Liver (tissue), 8 donors: ENCODE measurements at regions not wholly inside any gene's neighbourhood (a gene's known extent, or its start where the extent isn't known, plus 50 kb on each side); places are given as distances from the start of the nearest gene placed in this dataset.

Source experiments
- DNase-seq: peaks from one replicate; pipeline ENCODE4 v3.0.0-alpha.2; 2017; ENCODE audit warnings: low spot score
- H3K27ac ChIP-seq, 2 donors: one replicate each; pipeline ENCODE4 v1.7.0; 2013; ENCODE audit warnings: inconsistent platforms in 2 of 2, low read length in 2 of 2, control low read depth in 1 of 2, low read depth in 1 of 2, mild to moderate bottlenecking in 1 of 2
- H3K27me3 ChIP-seq, 4 donors: one replicate each; pipeline versions ENCODE4 v1.6.1 to v1.7.0; 2013; ENCODE audit warnings: low read length in 3 of 4, inconsistent platforms in 1 of 4, mild to moderate bottlenecking in 1 of 4, moderate library complexity in 1 of 4; ENCODE audit not compliant: control insufficient read depth in 4 of 4, insufficient read depth in 4 of 4
- H3K36me3 ChIP-seq, 4 donors: one replicate each; pipeline versions ENCODE4 v1.6.1 to v1.7.0; 2013; ENCODE audit warnings: low read length in 3 of 4, mild to moderate bottlenecking in 3 of 4, low read depth in 1 of 4, moderate library complexity in 1 of 4; ENCODE audit not compliant: control insufficient read depth in 4 of 4, insufficient read depth in 3 of 4
- H3K4me1 ChIP-seq, 4 donors: one replicate each; pipeline versions ENCODE4 v1.6.1 to v1.7.0; 2013; ENCODE audit warnings: low read length in 3 of 4, mild to moderate bottlenecking in 3 of 4, moderate library complexity in 1 of 4; ENCODE audit not compliant: control insufficient read depth in 4 of 4, insufficient read depth in 4 of 4
- H3K4me3 ChIP-seq, 3 donors: one replicate each; pipeline versions ENCODE4 v1.6.1 to v1.7.0; 2013; ENCODE audit warnings: low read length in 3 of 3, control low read depth in 1 of 3, low read depth in 1 of 3, mild to moderate bottlenecking in 1 of 3
- H3K9ac ChIP-seq, 2 donors: one replicate each; pipeline ENCODE4 v1.7.0; 2013; ENCODE audit warnings: low read length in 2 of 2, mild to moderate bottlenecking in 2 of 2, moderate library complexity in 2 of 2, control low read depth in 1 of 2, low read depth in 1 of 2
- H3K9me3 ChIP-seq, 4 donors: one replicate each; pipeline versions ENCODE4 v1.6.1 to v1.7.0; 2013; ENCODE audit warnings: low read length in 3 of 4; ENCODE audit not compliant: control insufficient read depth in 4 of 4
- EGR1 ChIP-seq, 2 donors: IDR thresholded peaks; 2 replicates each; pipeline ENCODE4 v1.6.1; 2016 to 2018; ENCODE audit warnings: antibody characterized with exemption in 2 of 2, low read depth in 2 of 2
- FOXA1 ChIP-seq: IDR thresholded peaks from 2 replicates; pipeline ENCODE4 v1.6.1; 2016; ENCODE audit warnings: antibody characterized with exemption
- FOXA2 ChIP-seq: IDR thresholded peaks from 2 replicates; pipeline ENCODE4 v1.6.1; 2016; ENCODE audit warnings: antibody characterized with exemption
- HNF4A ChIP-seq, 2 donors: conservative IDR thresholded peaks; 2 replicates each; pipeline ENCODE4 v1.6.1; 2016; ENCODE audit warnings: antibody characterized with exemption in 2 of 2, mild to moderate bottlenecking in 2 of 2
- HNF4G ChIP-seq: IDR thresholded peaks from 2 replicates; pipeline ENCODE4 v1.6.1; 2016; ENCODE audit warnings: antibody characterized with exemption
- JUND ChIP-seq, 2 donors: IDR thresholded peaks; 2 replicates each; pipeline ENCODE4 v1.6.1; 2016; ENCODE audit warnings: antibody characterized with exemption in 2 of 2
- MAX ChIP-seq: IDR thresholded peaks from 2 replicates; pipeline ENCODE4 v1.6.1; 2016; ENCODE audit warnings: antibody characterized with exemption
- RAD21 ChIP-seq, 2 donors: IDR thresholded peaks; 2 replicates each; pipeline ENCODE4 v1.6.1; 2016; ENCODE audit warnings: antibody characterized with exemption in 2 of 2, mild to moderate bottlenecking in 2 of 2
- RXRA ChIP-seq, 2 donors: IDR thresholded peaks; 2 replicates each; pipeline ENCODE4 v1.6.1; 2017 to 2018; ENCODE audit warnings: antibody characterized with exemption in 2 of 2, mild to moderate bottlenecking in 1 of 2
- SP1 ChIP-seq: IDR thresholded peaks from 2 replicates; pipeline ENCODE4 v1.6.1; 2018; ENCODE audit warnings: antibody characterized with exemption, mild to moderate bottlenecking
- TAF1 ChIP-seq: conservative IDR thresholded peaks from 2 replicates; pipeline ENCODE4 v1.6.1; 2016; ENCODE audit warnings: antibody characterized with exemption, mild to moderate bottlenecking
- WGBS: extraction: QIAGEN DNeasy Blood & Tissue Kit; methylation state at CpG from one replicate; pipeline ENCODE4 v1.1.7; 2013; 5-methylcytosine and 5-hydroxymethylcytosine counted together
- TF ChIP-seq, protein P1 (sequence below): fragments of 150-350 bp; IDR thresholded peaks from 2 replicates; pipeline ENCODE4 v1.5.1; 2017; ENCODE audit warnings: improper control_type of control experiment, low read depth, low read length; ENCODE audit not compliant: missing input control
- TF ChIP-seq, protein P2 (sequence below): IDR thresholded peaks from 2 replicates; pipeline ENCODE4 v1.6.1; 2016; ENCODE audit warnings: antibody characterized with exemption
- TF ChIP-seq, protein P3 (sequence below): IDR thresholded peaks from 2 replicates; pipeline ENCODE4 v1.6.1; 2016; ENCODE audit warnings: antibody characterized with exemption
- donor health status: healthy.
- donor health status: healthy.
- donor health status: healthy.
- donor health status: healthy.
- donor health status: healthy.

- WGBS = 41% methylated on average over 1 of the region's 1 CpG
- Histone ChIP-seq H3K36me3 (no peaks in the 10 kb centered on the region), H3K4me3 (no peak overlapping the region), H3K27ac (no peak overlapping the region), H3K9me3 (peaks cover 0 to 9% (median 0%) of the 10 kb centered on the region in 4 donors), H3K4me1 (no peaks in the 10 kb centered on the region), H3K9ac (no peak overlapping the region), H3K27me3 (no peaks in the 10 kb centered on the region)
- DNase-seq = no peak
- no peak for TF ChIP-seq HNF4G
- TF ChIP-seq, protein P1, sequence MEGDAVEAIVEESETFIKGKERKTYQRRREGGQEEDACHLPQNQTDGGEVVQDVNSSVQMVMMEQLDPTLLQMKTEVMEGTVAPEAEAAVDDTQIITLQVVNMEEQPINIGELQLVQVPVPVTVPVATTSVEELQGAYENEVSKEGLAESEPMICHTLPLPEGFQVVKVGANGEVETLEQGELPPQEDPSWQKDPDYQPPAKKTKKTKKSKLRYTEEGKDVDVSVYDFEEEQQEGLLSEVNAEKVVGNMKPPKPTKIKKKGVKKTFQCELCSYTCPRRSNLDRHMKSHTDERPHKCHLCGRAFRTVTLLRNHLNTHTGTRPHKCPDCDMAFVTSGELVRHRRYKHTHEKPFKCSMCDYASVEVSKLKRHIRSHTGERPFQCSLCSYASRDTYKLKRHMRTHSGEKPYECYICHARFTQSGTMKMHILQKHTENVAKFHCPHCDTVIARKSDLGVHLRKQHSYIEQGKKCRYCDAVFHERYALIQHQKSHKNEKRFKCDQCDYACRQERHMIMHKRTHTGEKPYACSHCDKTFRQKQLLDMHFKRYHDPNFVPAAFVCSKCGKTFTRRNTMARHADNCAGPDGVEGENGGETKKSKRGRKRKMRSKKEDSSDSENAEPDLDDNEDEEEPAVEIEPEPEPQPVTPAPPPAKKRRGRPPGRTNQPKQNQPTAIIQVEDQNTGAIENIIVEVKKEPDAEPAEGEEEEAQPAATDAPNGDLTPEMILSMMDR = no peak
- no peak for TF ChIP-seq HNF4A (conservative IDR thresholded peaks at IDR 0.05)
- no peak for TF ChIP-seq MAX
- TF ChIP-seq EGR1 (IDR thresholded peaks at IDR 0.05; ENCODE audit: low read depth in 2 of 2) = no peak
- no peak for TF ChIP-seq SP1
- TF ChIP-seq RAD21 (IDR thresholded peaks at IDR 0.05) = no peak
- TF ChIP-seq, protein P2, sequence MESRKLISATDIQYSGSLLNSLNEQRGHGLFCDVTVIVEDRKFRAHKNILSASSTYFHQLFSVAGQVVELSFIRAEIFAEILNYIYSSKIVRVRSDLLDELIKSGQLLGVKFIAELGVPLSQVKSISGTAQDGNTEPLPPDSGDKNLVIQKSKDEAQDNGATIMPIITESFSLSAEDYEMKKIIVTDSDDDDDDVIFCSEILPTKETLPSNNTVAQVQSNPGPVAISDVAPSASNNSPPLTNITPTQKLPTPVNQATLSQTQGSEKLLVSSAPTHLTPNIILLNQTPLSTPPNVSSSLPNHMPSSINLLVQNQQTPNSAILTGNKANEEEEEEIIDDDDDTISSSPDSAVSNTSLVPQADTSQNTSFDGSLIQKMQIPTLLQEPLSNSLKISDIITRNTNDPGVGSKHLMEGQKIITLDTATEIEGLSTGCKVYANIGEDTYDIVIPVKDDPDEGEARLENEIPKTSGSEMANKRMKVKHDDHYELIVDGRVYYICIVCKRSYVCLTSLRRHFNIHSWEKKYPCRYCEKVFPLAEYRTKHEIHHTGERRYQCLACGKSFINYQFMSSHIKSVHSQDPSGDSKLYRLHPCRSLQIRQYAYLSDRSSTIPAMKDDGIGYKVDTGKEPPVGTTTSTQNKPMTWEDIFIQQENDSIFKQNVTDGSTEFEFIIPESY = no peak
- TF ChIP-seq, protein P3, sequence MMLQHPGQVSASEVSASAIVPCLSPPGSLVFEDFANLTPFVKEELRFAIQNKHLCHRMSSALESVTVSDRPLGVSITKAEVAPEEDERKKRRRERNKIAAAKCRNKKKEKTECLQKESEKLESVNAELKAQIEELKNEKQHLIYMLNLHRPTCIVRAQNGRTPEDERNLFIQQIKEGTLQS = no peak
- TF ChIP-seq JUND (IDR thresholded peaks at IDR 0.05) = no peak
- no peak for TF ChIP-seq RXRA (IDR thresholded peaks at IDR 0.05)
- TF ChIP-seq FOXA1 = no peak
- TF ChIP-seq FOXA2 = no peak
- no peak for TF ChIP-seq TAF1
Observed at GRCh38 chr17:73733517-73733916, 89.3 kb upstream of the SDK2 start.

- WGBS = 80% methylated on average over 6 of the region's 6 CpGs
- H3K9ac ChIP-seq = no peak overlapping the region
- H3K27ac ChIP-seq = no peak overlapping the region
- TF ChIP-seq EGR1 (IDR thresholded peaks at IDR 0.05; ENCODE audit: low read depth in 2 of 2) (no peak), MAX (no peak), SP1 (no peak)
- TF ChIP-seq, protein P1 = no peak
- TF ChIP-seq, protein P3 = no peak
- H3K4me3 ChIP-seq = no peak overlapping the region
- H3K4me1 ChIP-seq = no peaks in the 10 kb centered on the region
- no peaks in the 10 kb centered on the region for H3K27me3 ChIP-seq
- H3K9me3 ChIP-seq = peaks cover 0 to 9% (median 0%) of the 10 kb centered on the region in 4 donors
- no peak for DNase-seq
- H3K36me3 ChIP-seq = no peaks in the 10 kb centered on the region
Observed at GRCh38 chr17:73735245-73735644, 91.0 kb upstream of the SDK2 start.
